Ishikawa (cell line): ENCODE measurements at regions not wholly inside any gene's neighbourhood (a gene's known extent, or its start where the extent isn't known, plus 50 kb on each side); places are given as distances from the start of the nearest gene placed in this dataset.

Experiments
- CREB1 ChIP-seq: IDR thresholded peaks from 2 replicates; pipeline ENCODE4 v1.6.1; 2012; ENCODE audit warnings: low read depth
- EP300 ChIP-seq: IDR thresholded peaks from 2 replicates; pipeline ENCODE4 v1.6.1; 2012; ENCODE audit warnings: borderline replicate concordance
- MAX ChIP-seq: IDR thresholded peaks from 2 replicates; pipeline ENCODE4 v1.6.1; 2012
- TEAD4 ChIP-seq: IDR thresholded peaks from 2 replicates; pipeline ENCODE4 v1.6.1; 2012
- TF ChIP-seq, protein P1 (sequence below): IDR thresholded peaks from 2 replicates; pipeline ENCODE4 v1.6.1; 2012; ENCODE audit warnings: low read depth, mild to moderate bottlenecking

DNA sequence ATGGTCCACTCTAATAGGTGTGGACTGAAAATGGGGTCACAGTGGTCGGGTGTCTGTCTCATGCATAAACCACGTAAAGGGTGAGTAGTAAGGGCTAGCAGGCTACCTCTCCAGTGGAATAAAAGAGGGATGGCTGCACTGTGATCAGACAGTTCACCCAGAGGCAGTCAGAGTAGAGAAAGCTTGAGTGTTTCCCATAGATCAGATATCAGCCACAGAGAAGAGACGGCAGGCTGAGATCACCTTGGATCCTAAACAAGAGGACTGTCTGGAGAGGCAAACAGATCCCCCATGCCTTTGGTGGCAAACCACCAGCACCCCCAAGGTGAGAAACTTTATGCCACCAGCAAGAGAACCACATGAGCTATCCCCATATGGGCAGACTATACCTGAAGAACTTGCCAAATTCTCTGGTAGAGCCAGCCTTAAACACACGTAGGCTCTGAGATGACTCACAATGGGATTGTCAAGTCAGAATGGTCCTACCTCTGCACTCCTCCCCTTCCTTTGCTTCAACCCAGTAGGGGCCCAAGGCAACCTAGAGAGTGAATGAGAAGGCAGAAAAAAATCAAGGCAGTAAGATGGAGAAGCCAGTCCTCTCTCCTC is 205.2 kb upstream of the MAP3K1 start:
- TF ChIP-seq TEAD4, result no peak
- no peak; the same call in 1 of the 2 replicates for TF ChIP-seq MAX
- TF ChIP-seq EP300, result no peak; the same call in 1 of the 2 replicates
- TF ChIP-seq, protein P1, sequence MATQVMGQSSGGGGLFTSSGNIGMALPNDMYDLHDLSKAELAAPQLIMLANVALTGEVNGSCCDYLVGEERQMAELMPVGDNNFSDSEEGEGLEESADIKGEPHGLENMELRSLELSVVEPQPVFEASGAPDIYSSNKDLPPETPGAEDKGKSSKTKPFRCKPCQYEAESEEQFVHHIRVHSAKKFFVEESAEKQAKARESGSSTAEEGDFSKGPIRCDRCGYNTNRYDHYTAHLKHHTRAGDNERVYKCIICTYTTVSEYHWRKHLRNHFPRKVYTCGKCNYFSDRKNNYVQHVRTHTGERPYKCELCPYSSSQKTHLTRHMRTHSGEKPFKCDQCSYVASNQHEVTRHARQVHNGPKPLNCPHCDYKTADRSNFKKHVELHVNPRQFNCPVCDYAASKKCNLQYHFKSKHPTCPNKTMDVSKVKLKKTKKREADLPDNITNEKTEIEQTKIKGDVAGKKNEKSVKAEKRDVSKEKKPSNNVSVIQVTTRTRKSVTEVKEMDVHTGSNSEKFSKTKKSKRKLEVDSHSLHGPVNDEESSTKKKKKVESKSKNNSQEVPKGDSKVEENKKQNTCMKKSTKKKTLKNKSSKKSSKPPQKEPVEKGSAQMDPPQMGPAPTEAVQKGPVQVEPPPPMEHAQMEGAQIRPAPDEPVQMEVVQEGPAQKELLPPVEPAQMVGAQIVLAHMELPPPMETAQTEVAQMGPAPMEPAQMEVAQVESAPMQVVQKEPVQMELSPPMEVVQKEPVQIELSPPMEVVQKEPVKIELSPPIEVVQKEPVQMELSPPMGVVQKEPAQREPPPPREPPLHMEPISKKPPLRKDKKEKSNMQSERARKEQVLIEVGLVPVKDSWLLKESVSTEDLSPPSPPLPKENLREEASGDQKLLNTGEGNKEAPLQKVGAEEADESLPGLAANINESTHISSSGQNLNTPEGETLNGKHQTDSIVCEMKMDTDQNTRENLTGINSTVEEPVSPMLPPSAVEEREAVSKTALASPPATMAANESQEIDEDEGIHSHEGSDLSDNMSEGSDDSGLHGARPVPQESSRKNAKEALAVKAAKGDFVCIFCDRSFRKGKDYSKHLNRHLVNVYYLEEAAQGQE, result no peak
- no peak for TF ChIP-seq CREB1
